ENCODE measurements at regions not wholly inside any gene's neighbourhood (a gene's known extent, or its start where the extent isn't known, plus 50 kb on each side); places are given as distances from the start of the nearest gene placed in this dataset.

DNA sequence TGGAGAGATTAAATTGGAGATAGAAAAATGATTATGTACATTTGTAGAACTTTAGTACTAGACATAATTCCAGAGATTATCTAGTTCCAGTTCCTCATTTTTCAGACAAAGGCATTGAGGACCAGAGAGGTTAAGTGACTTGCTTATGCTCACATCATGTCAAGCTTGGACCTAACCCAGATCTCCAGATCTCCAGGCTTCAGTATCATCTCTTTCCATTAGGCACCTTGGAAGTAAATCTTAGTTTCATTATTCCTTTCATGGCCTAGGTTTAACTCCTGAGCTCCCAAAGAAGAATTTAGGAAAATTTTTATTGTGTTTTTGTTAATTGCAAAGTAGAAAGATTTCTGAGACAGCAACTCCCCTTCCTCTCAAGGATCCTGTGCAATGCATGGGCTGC, 148.8 kb downstream of the GATB start:
- TF ChIP-seq, protein P1, sequence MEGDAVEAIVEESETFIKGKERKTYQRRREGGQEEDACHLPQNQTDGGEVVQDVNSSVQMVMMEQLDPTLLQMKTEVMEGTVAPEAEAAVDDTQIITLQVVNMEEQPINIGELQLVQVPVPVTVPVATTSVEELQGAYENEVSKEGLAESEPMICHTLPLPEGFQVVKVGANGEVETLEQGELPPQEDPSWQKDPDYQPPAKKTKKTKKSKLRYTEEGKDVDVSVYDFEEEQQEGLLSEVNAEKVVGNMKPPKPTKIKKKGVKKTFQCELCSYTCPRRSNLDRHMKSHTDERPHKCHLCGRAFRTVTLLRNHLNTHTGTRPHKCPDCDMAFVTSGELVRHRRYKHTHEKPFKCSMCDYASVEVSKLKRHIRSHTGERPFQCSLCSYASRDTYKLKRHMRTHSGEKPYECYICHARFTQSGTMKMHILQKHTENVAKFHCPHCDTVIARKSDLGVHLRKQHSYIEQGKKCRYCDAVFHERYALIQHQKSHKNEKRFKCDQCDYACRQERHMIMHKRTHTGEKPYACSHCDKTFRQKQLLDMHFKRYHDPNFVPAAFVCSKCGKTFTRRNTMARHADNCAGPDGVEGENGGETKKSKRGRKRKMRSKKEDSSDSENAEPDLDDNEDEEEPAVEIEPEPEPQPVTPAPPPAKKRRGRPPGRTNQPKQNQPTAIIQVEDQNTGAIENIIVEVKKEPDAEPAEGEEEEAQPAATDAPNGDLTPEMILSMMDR (conservative IDR thresholded peaks at IDR 0.05; ENCODE audit: control insufficient read depth, insufficient read depth, low read depth, low read length), result no peak
- no peak overlapping the region for H3K4me3 ChIP-seq (ENCODE audit: control insufficient read depth, low read depth, low read length)
- no peak for DNase-seq (ENCODE audit: low read depth)

DNA sequence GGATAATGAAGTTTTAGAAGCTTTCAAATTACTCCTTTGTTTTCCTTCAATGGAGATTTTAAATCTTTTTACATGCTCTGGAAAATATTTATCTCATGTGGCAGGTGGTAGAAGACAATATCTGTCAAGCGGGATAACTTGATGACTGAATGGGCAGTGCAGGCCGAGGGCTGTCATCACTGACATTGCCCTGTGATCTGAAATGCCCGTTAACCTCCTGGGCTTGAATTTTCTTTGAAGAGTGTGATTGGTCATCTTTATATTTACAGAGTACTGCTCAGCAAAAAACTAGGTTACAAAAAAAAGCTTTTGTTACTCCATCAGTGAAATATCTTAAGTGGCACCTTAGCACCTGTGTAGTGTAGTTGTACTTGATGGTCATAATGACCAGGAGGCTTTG, 147.5 kb downstream of the GATB start:
- H3K4me3 ChIP-seq (ENCODE audit: control insufficient read depth, low read depth, low read length), result no peak overlapping the region
- DNase-seq (ENCODE audit: low read depth), result no peak
- TF ChIP-seq, protein P1 (conservative IDR thresholded peaks at IDR 0.05; ENCODE audit: control insufficient read depth, insufficient read depth, low read depth, low read length), result no peak

DNA sequence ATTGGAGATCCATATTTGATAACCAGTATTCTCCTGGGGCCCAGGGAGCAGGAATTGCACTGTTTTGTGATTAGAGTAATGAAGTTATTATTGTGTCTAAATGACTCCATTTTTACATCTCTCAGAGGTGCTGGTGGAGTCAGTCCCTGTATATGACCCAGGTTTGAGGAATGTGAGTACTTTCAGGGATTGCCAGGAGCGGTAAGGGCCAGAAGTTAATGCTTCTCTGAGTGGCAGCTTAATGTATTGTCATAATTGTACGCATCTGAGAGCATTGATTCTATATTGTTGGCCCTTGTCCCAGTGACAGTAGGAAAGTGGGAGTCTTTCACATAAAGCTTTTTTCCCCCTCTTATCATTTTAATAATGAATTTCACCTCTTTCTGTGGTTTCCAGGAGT, 146.2 kb downstream of the GATB start:
- TF ChIP-seq, protein P1 (conservative IDR thresholded peaks at IDR 0.05; ENCODE audit: control insufficient read depth, insufficient read depth, low read depth, low read length), result no peak
- DNase-seq (ENCODE audit: low read depth), result no peak
- no peak overlapping the region for H3K4me3 ChIP-seq (ENCODE audit: control insufficient read depth, low read depth, low read length)

- no peak overlapping the region for H3K4me3 ChIP-seq (ENCODE audit: control insufficient read depth, low read depth, low read length)
- TF ChIP-seq, protein P1 (conservative IDR thresholded peaks at IDR 0.05; ENCODE audit: control insufficient read depth, insufficient read depth, low read depth, low read length), result no peak
- no peak for DNase-seq (ENCODE audit: low read depth)
These were observed 141.9 kb downstream of the GATB start for GRCh38 chr4:151618858-151619257.

GRCh38 chr4:151620066-151620465, 140.7 kb downstream of the GATB start:
- DNase-seq (ENCODE audit: low read depth), result no peak
- TF ChIP-seq, protein P1 (conservative IDR thresholded peaks at IDR 0.05; ENCODE audit: control insufficient read depth, insufficient read depth, low read depth, low read length), result no peak
- H3K4me3 ChIP-seq (ENCODE audit: control insufficient read depth, low read depth, low read length), result no peak overlapping the region
